ENCODE measurements at regions not wholly inside any gene's neighbourhood (a gene's known extent, or its start where the extent isn't known, plus 50 kb on each side); places are given as distances from the start of the nearest gene placed in this dataset.
"Not testable (repeated sequence)": the region's sequence is repeated elsewhere in the genome, so short reads cannot be mapped to it uniquely, and the experiment has no call there.

DNA sequence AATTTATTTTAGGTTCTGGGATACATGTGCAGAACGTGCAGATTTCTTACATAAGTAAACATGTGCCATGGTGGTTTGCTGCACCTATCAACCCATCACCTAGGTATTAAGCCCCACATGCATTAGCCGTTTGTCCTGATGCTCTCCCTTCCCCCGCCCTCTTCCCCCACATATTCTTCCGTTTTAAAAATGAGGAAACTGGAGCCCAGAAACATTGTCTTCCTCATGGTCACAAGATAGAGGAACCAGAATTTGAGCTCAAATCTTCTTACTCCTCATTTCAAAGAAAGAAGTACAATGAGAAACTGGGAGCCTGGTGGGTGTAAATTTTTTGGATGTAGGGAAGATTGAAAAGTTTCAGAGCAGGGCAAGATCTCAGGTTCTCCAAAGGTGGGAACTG lies 56.1 kb upstream of the USP3 start (continued):
- TF ChIP-seq, protein P1, sequence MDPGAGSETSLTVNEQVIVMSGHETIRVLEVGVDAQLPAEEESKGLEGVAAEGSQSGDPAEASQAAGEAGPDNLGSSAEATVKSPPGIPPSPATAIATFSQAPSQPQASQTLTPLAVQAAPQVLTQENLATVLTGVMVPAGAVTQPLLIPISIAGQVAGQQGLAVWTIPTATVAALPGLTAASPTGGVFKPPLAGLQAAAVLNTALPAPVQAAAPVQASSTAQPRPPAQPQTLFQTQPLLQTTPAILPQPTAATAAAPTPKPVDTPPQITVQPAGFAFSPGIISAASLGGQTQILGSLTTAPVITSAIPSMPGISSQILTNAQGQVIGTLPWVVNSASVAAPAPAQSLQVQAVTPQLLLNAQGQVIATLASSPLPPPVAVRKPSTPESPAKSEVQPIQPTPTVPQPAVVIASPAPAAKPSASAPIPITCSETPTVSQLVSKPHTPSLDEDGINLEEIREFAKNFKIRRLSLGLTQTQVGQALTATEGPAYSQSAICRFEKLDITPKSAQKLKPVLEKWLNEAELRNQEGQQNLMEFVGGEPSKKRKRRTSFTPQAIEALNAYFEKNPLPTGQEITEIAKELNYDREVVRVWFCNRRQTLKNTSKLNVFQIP (CRISPR knock-in tag; IDR thresholded peaks at IDR 0.05; ENCODE audit: borderline replicate concordance, low read depth) = no peak
- no peak for TF ChIP-seq ZNF8 (CRISPR knock-in tag; IDR thresholded peaks at IDR 0.05)
- TF ChIP-seq ARNTL (CRISPR knock-in tag; IDR thresholded peaks at IDR 0.05; ENCODE audit: borderline replicate concordance, low read depth) = no peak
- no peak for TF ChIP-seq ESRRG (CRISPR knock-in tag; IDR thresholded peaks at IDR 0.05)

DNA sequence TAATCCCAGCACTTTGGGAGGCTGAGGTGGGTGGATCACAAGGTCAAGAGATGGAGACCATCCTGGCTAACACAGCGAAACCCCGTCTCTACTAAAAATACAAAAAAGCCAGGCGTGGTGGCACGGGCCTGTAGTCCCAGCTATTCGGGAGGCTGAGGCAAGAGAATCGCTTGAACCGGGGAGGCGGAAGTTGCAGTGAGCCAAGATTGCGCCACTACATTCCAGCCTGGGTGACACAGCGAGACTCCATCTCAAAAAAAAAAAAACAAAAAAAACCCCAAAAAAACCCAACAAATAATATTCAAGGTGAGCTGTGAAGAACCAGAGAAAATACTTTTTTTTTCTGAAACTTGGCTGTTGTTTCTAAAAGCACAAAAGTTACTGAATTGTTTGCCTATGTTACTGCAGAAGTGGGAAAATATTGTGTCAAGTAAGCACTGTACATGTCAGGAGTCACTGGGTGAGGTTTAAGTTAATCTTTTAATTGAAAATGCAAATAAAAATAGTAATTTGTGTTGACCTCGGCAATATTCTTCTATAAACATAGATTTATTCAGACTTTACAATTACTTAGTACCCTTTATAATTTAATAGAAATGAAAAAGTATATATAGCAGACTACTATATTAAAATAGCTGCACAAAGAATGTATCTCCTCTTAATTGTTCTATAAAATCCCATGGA lies 55.4 kb upstream of the USP3 start:
- ATAC-seq = not testable (repeated sequence)

DNA sequence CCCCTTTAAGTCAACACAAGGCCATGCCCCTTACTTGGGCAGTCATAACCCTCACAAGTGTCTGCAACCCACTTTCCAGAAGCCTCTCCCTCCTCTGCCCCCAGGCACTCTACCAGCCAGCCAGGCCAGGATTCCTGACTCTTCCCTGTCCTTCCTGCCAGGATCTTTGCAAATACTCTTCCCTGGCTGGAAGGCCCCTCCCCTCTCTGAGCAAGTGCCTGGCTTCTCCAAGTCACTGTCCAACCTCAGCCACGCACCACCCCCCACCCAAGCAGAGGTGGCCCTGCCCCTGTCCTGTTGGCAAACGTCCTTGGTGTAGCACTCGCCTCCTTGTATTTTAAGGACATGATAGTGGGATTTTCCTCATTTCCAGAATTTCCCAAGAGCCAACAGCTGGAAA lies 54.7 kb upstream of the USP3 start:
- no peak for TF ChIP-seq ZNF70 (CRISPR knock-in tag; IDR thresholded peaks at IDR 0.05)
- no peak for TF ChIP-seq SNAI2 (CRISPR knock-in tag; IDR thresholded peaks at IDR 0.05)
- ATAC-seq = peak; percentile 63

GRCh38 chr15:63450884-63451225 lies 53.5 kb upstream of the USP3 start:
- TF ChIP-seq OSR1 (CRISPR knock-in tag; IDR thresholded peaks at IDR 0.05) = no peak
- TF ChIP-seq ZFP3 (CRISPR knock-in tag; IDR thresholded peaks at IDR 0.05) = no peak
- no peak for TF ChIP-seq RARB (CRISPR knock-in tag; IDR thresholded peaks at IDR 0.05)
- TF ChIP-seq, protein P1 (CRISPR knock-in tag; IDR thresholded peaks at IDR 0.05; ENCODE audit: borderline replicate concordance, low read depth) = no peak
- no peak for TF ChIP-seq GLIS3 (CRISPR knock-in tag; IDR thresholded peaks at IDR 0.05)
- no peak for TF ChIP-seq PATZ1 (CRISPR knock-in tag; IDR thresholded peaks at IDR 0.05; ENCODE audit: borderline replicate concordance)
- TF ChIP-seq SNAI2 (CRISPR knock-in tag; IDR thresholded peaks at IDR 0.05) = no peak
- TF ChIP-seq ESRRG (CRISPR knock-in tag; IDR thresholded peaks at IDR 0.05) = no peak
- TF ChIP-seq ZNF70 (CRISPR knock-in tag; IDR thresholded peaks at IDR 0.05) = no peak
- no peak for TF ChIP-seq TOX (CRISPR knock-in tag; IDR thresholded peaks at IDR 0.05; ENCODE audit: borderline replicate concordance)
- no peak for TF ChIP-seq ARNTL (CRISPR knock-in tag; IDR thresholded peaks at IDR 0.05; ENCODE audit: borderline replicate concordance, low read depth)
- no peak for TF ChIP-seq ZFP30 (CRISPR knock-in tag; IDR thresholded peaks at IDR 0.05)
- TF ChIP-seq, protein P2, sequence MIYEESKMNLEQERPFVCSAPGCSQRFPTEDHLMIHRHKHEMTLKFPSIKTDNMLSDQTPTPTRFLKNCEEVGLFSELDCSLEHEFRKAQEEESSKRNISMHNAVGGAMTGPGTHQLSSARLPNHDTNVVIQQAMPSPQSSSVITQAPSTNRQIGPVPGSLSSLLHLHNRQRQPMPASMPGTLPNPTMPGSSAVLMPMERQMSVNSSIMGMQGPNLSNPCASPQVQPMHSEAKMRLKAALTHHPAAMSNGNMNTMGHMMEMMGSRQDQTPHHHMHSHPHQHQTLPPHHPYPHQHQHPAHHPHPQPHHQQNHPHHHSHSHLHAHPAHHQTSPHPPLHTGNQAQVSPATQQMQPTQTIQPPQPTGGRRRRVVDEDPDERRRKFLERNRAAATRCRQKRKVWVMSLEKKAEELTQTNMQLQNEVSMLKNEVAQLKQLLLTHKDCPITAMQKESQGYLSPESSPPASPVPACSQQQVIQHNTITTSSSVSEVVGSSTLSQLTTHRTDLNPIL (CRISPR knock-in tag; IDR thresholded peaks at IDR 0.05; ENCODE audit: low read depth) = no peak
- TF ChIP-seq, protein P3, sequence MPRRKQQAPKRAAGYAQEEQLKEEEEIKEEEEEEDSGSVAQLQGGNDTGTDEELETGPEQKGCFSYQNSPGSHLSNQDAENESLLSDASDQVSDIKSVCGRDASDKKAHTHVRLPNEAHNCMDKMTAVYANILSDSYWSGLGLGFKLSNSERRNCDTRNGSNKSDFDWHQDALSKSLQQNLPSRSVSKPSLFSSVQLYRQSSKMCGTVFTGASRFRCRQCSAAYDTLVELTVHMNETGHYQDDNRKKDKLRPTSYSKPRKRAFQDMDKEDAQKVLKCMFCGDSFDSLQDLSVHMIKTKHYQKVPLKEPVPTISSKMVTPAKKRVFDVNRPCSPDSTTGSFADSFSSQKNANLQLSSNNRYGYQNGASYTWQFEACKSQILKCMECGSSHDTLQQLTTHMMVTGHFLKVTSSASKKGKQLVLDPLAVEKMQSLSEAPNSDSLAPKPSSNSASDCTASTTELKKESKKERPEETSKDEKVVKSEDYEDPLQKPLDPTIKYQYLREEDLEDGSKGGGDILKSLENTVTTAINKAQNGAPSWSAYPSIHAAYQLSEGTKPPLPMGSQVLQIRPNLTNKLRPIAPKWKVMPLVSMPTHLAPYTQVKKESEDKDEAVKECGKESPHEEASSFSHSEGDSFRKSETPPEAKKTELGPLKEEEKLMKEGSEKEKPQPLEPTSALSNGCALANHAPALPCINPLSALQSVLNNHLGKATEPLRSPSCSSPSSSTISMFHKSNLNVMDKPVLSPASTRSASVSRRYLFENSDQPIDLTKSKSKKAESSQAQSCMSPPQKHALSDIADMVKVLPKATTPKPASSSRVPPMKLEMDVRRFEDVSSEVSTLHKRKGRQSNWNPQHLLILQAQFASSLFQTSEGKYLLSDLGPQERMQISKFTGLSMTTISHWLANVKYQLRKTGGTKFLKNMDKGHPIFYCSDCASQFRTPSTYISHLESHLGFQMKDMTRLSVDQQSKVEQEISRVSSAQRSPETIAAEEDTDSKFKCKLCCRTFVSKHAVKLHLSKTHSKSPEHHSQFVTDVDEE (CRISPR knock-in tag; IDR thresholded peaks at IDR 0.05) = no peak
- no peak for TF ChIP-seq ZNF8 (CRISPR knock-in tag; IDR thresholded peaks at IDR 0.05)

DNA sequence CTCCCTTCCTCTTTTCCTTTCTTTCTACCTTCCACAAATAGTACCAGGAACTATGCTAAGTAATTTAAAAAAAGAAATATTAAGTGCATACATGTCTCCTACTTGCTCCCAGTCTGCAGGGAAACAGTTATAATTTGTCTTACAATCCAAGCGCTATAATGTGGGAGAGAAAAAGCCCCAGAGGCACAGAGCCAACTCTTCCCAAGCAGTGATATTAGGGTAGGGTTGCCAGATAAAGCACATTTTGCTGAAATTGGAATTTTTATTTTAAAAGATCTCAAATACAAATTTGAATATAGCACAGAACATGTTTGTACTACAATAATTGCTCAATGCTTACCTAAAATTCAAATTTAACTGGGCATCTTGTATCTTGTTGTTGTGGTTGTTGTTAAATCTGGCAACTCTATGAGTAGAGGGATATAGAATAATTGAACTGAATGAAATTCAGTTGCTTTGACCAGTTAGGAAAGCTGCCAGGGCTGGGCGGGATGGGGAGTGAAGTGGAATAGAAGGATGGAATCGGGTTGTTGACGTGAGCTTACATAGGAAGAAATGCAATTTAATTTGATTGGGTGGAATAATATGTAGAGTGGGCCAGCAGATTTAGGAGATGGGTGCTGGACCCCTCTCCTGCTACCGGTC lies 52.6 kb upstream of the USP3 start:
- ATAC-seq = no peak
- TF ChIP-seq, protein P4, sequence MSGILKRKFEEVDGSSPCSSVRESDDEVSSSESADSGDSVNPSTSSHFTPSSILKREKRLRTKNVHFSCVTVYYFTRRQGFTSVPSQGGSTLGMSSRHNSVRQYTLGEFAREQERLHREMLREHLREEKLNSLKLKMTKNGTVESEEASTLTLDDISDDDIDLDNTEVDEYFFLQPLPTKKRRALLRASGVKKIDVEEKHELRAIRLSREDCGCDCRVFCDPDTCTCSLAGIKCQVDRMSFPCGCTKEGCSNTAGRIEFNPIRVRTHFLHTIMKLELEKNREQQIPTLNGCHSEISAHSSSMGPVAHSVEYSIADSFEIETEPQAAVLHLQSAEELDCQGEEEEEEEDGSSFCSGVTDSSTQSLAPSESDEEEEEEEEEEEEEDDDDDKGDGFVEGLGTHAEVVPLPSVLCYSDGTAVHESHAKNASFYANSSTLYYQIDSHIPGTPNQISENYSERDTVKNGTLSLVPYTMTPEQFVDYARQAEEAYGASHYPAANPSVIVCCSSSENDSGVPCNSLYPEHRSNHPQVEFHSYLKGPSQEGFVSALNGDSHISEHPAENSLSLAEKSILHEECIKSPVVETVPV (CRISPR knock-in tag; IDR thresholded peaks at IDR 0.05) = no peak
- TF ChIP-seq ZNF8 (CRISPR knock-in tag; IDR thresholded peaks at IDR 0.05) (no peak), CSDC2 (CRISPR knock-in tag; IDR thresholded peaks at IDR 0.05) (no peak), OSR1 (CRISPR knock-in tag; IDR thresholded peaks at IDR 0.05) (no peak), ARNTL (CRISPR knock-in tag; IDR thresholded peaks at IDR 0.05; ENCODE audit: borderline replicate concordance, low read depth) (no peak), SNAI2 (CRISPR knock-in tag; IDR thresholded peaks at IDR 0.05) (no peak), BACH2 (CRISPR knock-in tag; IDR thresholded peaks at IDR 0.05; ENCODE audit: borderline replicate concordance) (no peak), ZFP3 (CRISPR knock-in tag; IDR thresholded peaks at IDR 0.05) (no peak), PPARA (CRISPR knock-in tag; IDR thresholded peaks at IDR 0.05; ENCODE audit: borderline replicate concordance) (no peak), TCF4 (CRISPR knock-in tag; IDR thresholded peaks at IDR 0.05; ENCODE audit: borderline replicate concordance) (no peak)
- TF ChIP-seq, protein P1 (CRISPR knock-in tag; IDR thresholded peaks at IDR 0.05; ENCODE audit: borderline replicate concordance, low read depth) = no peak

More at GRCh38 chr15:63450884-63451225, 53.5 kb upstream of the USP3 start:
- ATAC-seq = no peak
